ENCODE measurements at regions not wholly inside any gene's neighbourhood (a gene's known extent, or its start where the extent isn't known, plus 50 kb on each side); places are given as distances from the start of the nearest gene placed in this dataset.

DNA sequence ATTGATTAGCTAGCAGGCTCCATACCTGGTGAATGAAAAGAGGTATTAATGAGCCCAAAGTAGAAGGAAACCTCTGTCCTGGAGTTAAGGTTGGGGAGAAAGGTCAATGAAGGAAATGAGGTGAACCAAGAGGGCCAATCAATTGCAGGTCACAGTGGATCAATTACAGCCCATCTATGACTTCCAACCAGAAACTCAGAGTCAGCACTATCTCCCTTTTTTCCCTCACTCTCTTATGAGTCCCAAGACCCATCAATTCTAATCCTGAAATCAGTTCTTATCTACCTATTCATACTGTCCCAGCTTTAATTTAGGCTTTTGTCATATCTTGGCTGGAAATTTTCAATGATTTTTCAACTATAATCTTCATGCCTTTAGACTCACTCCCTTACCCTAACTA lies 433.2 kb upstream of the PKN2 start:
- H3K27ac ChIP-seq (ENCODE audit: low read depth, low read length) = no peak overlapping the region
- no peaks in the 10 kb centered on the region for H3K79me2 ChIP-seq (ENCODE audit: insufficient read depth, low read length)
- H3K27me3 ChIP-seq (ENCODE audit: insufficient read depth, low read length) = no peaks in the 10 kb centered on the region
- no peak overlapping the region for H3K4me3 ChIP-seq (ENCODE audit: insufficient read depth, low read length)
- no peaks in the 10 kb centered on the region for H3K4me1 ChIP-seq (ENCODE audit: insufficient read depth, low read length)
- no peak for DNase-seq (ENCODE audit: insufficient read length, low spot score, missing footprints)
- H4K20me1 ChIP-seq (ENCODE audit: insufficient read depth, low read length) = no peaks in the 10 kb centered on the region
- no peaks in the 10 kb centered on the region for H3K9me3 ChIP-seq (ENCODE audit: low read depth, low read length)
- H2AFZ ChIP-seq (ENCODE audit: low read length) = no peak overlapping the region
- H3K4me2 ChIP-seq (ENCODE audit: insufficient read depth, low read length) = no peak overlapping the region
- no peaks in the 10 kb centered on the region for H3K36me3 ChIP-seq (ENCODE audit: insufficient read depth, low read length)
- TF ChIP-seq CTCF (IDR thresholded peaks at IDR 0.05; ENCODE audit: extremely low read depth, low read depth, low read length) = no peak

DNA sequence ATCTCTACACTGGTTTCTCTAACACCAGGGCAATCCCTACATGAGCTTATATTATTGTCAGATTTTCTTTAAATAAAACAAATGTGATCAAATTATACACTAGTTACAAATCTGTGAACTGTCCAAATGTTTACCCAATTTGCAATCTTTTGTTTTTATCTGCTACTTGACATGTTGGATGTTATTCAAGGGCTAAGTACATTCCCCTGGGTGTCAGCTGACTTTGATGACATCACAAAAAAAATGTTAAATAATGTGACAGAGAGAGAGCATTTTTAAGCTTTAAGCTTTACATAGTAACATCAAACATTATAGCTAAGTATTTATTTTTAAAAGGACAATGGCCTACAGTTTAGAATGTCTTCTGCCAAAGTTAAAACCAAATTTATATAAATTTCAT lies 431.3 kb upstream of the PKN2 start:
- Histone ChIP-seq H2AFZ (ENCODE audit: low read length) (no peak overlapping the region), H3K79me2 (ENCODE audit: insufficient read depth, low read length) (no peaks in the 10 kb centered on the region), H3K4me2 (ENCODE audit: insufficient read depth, low read length) (no peak overlapping the region), H3K9me3 (ENCODE audit: low read depth, low read length) (no peaks in the 10 kb centered on the region), H3K27me3 (ENCODE audit: insufficient read depth, low read length) (no peaks in the 10 kb centered on the region), H3K4me3 (ENCODE audit: insufficient read depth, low read length) (no peak overlapping the region), H3K36me3 (ENCODE audit: insufficient read depth, low read length) (no peaks in the 10 kb centered on the region), H3K4me1 (ENCODE audit: insufficient read depth, low read length) (no peaks in the 10 kb centered on the region), H3K27ac (ENCODE audit: low read depth, low read length) (no peak overlapping the region), H4K20me1 (ENCODE audit: insufficient read depth, low read length) (no peaks in the 10 kb centered on the region)
- TF ChIP-seq CTCF (IDR thresholded peaks at IDR 0.05; ENCODE audit: extremely low read depth, low read depth, low read length) = no peak
- no peak for DNase-seq (ENCODE audit: insufficient read length, low spot score, missing footprints)

- no peak for TF ChIP-seq CTCF (IDR thresholded peaks at IDR 0.05; ENCODE audit: extremely low read depth, low read depth, low read length)
- H3K4me2 ChIP-seq (ENCODE audit: insufficient read depth, low read length) = no peak overlapping the region
- no peak overlapping the region for H3K4me3 ChIP-seq (ENCODE audit: insufficient read depth, low read length)
- H4K20me1 ChIP-seq (ENCODE audit: insufficient read depth, low read length) = no peaks in the 10 kb centered on the region
- H3K27me3 ChIP-seq (ENCODE audit: insufficient read depth, low read length) = no peaks in the 10 kb centered on the region
- no peaks in the 10 kb centered on the region for H3K9me3 ChIP-seq (ENCODE audit: low read depth, low read length)
- H2AFZ ChIP-seq (ENCODE audit: low read length) = no peak overlapping the region
- H3K27ac ChIP-seq (ENCODE audit: low read depth, low read length) = no peak overlapping the region
- DNase-seq (ENCODE audit: insufficient read length, low spot score, missing footprints) = no peak
- no peaks in the 10 kb centered on the region for H3K36me3 ChIP-seq (ENCODE audit: insufficient read depth, low read length)
- H3K4me1 ChIP-seq (ENCODE audit: insufficient read depth, low read length) = no peaks in the 10 kb centered on the region
- no peaks in the 10 kb centered on the region for H3K79me2 ChIP-seq (ENCODE audit: insufficient read depth, low read length)
Measured at GRCh38 chr1:88265606-88266005, 418.5 kb upstream of the PKN2 start.

- H2AFZ ChIP-seq (ENCODE audit: low read length) = no peak overlapping the region
- no peak overlapping the region for H3K4me3 ChIP-seq (ENCODE audit: insufficient read depth, low read length)
- no peak overlapping the region for H3K27ac ChIP-seq (ENCODE audit: low read depth, low read length)
- no peak for DNase-seq (ENCODE audit: insufficient read length, low spot score, missing footprints)
- H3K4me1 ChIP-seq (ENCODE audit: insufficient read depth, low read length) = no peaks in the 10 kb centered on the region
- TF ChIP-seq CTCF (IDR thresholded peaks at IDR 0.05; ENCODE audit: extremely low read depth, low read depth, low read length) = no peak
- H3K27me3 ChIP-seq (ENCODE audit: insufficient read depth, low read length) = no peaks in the 10 kb centered on the region
- H4K20me1 ChIP-seq (ENCODE audit: insufficient read depth, low read length) = no peaks in the 10 kb centered on the region
- H3K9me3 ChIP-seq (ENCODE audit: low read depth, low read length) = no peaks in the 10 kb centered on the region
- H3K4me2 ChIP-seq (ENCODE audit: insufficient read depth, low read length) = no peak overlapping the region
- no peaks in the 10 kb centered on the region for H3K79me2 ChIP-seq (ENCODE audit: insufficient read depth, low read length)
- no peaks in the 10 kb centered on the region for H3K36me3 ChIP-seq (ENCODE audit: insufficient read depth, low read length)
Measured at GRCh38 chr1:88266051-88266450, 418.0 kb upstream of the PKN2 start.

Measured in osteoblast (primary cell).